ENCODE measurements at regions not wholly inside any gene's neighbourhood (a gene's known extent, or its start where the extent isn't known, plus 50 kb on each side); places are given as distances from the start of the nearest gene placed in this dataset.

DNA sequence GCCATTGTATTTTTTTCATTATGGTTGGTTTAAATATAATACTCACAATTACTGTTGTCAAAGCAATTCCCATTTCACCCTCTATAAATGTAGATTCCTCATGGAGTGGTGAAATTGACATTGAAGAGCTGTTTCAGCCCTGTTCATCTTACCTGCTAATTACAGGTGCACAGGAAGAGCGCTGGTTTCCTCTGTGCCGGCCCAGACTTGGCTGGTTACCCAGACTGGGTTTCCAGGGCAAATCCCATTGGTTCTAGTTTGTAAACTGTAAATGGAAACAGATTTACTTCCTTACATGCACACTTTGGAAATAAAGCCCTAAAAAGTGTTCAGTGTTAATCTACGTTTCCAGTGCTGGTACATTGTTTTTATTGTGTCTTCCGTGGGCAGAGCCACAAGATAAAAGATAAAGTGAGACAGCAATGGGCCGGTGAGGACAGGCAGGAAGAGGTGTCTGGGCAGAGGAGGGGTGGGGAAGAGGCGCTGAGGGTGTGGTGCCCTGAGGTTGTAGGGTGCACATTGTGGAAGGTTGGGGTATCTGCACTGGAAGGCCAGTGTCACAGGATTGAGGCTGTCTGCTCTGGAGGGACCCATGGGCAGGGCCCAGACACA, 71.6 kb upstream of the ZPBP start:
- H3K27me3 Mint-ChIP-seq, result no peaks in the 10 kb centered on the region
- POLR2A ChIA-PET, result no interaction called here
- no peaks in the 10 kb centered on the region for H3K36me3 Mint-ChIP-seq
- H3K4me3 Mint-ChIP-seq, result peak overlapping the region in 6 of 7 donors; percentile 71 to 81 (median 76)
- Histone ChIP-seq H3K36me3 (ENCODE audit: insufficient read depth, low read length) (no peaks in the 10 kb centered on the region), H3K4me1 (ENCODE audit: insufficient read depth, low read length) (peaks cover 45% of the 10 kb centered on the region), H3K27me3 (ENCODE audit: insufficient read depth, low read length, poor library complexity, severe bottlenecking) (no peaks in the 10 kb centered on the region), H3K27ac (ENCODE audit: low read depth, low read length) (no peak overlapping the region), H3K9me3 (ENCODE audit: low read length) (no peaks in the 10 kb centered on the region), H3K4me3 (ENCODE audit: low read length) (no peak overlapping the region)
- H3K9me3 Mint-ChIP-seq, result no peaks in the 10 kb centered on the region
- peak overlapping the region; percentile 38 to 94 (median 83) for H3K27ac Mint-ChIP-seq
- CTCF ChIA-PET, result interaction anchor here (0.8 to 1.5 kb wide), 3 partner anchors 40 to 996 kb away, joined by 3 to 4 read pairs (median 3); partner anchors contain the start of gene ZPBP
- peaks cover 43 to 72% (median 66%) of the 10 kb centered on the region in 3 donors for H3K4me1 Mint-ChIP-seq
- DNase-seq, result peak in 3 of 5 donors; percentile 27 to 54 (median 29)

DNA sequence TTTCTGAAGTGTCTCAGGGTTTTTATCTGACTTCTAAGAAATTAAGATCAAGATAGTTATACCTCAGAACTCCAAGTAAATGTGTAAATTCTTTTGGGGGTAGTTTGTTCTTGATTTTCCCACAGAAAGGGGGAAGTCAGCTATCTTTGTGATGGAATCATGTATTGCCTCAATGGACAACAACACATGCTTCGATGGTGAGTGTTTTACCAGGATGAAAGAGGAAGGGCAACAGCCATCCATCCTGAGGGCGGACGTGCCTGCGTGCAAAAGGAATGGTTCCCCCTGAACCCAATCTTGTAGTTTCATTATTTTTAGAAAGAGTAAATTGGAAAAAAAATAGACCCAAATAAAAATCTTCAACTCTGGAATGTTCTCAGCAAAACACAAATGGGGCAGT, 67.2 kb upstream of the ZPBP start:
- no peak overlapping the region for H3K4me3 ChIP-seq (ENCODE audit: low read length)
- POLR2A ChIA-PET, result no interaction called here
- Mint-ChIP-seq H3K36me3 (no peaks in the 10 kb centered on the region), H3K27me3 (no peaks in the 10 kb centered on the region), H3K4me3 (no peak overlapping the region), H3K27ac (no peak overlapping the region), H3K4me1 (peaks cover 31 to 52% (median 41%) of the 10 kb centered on the region in 3 donors), H3K9me3 (no peaks in the 10 kb centered on the region)
- H3K27me3 ChIP-seq (ENCODE audit: insufficient read depth, low read length, poor library complexity, severe bottlenecking), result no peaks in the 10 kb centered on the region
- DNase-seq, result no peak
- CTCF ChIA-PET, result no interaction called here
- H3K27ac ChIP-seq (ENCODE audit: low read depth, low read length), result no peak overlapping the region
- H3K9me3 ChIP-seq (ENCODE audit: low read length), result no peaks in the 10 kb centered on the region
- peaks cover 31% of the 10 kb centered on the region for H3K4me1 ChIP-seq (ENCODE audit: insufficient read depth, low read length)
- no peaks in the 10 kb centered on the region for H3K36me3 ChIP-seq (ENCODE audit: insufficient read depth, low read length)

DNA sequence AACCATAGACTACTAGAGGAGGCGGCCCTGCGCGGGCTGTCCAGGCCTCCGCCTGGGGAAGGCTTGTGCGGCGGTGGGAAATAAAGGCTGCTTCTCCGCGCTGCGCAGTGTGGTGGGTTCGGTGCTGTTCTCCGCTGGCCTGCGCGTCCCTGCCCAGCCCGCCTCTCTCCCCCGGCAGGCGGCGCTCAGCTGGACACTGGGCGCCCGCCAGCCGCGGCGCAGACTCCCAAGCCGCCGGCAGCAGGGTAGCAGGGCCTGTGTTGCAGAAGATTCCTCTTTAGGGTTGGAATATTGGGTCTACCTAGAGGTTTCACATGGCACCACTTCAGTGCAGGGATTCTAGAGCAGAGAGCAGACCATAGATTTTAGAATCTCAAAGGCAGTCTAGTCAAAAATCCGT, 66.1 kb upstream of the ZPBP start:
- Mint-ChIP-seq H3K27me3 (no peaks in the 10 kb centered on the region), H3K4me3 (no peak overlapping the region), H3K9me3 (no peaks in the 10 kb centered on the region), H3K27ac (no peak overlapping the region), H3K36me3 (no peaks in the 10 kb centered on the region), H3K4me1 (peaks cover 20 to 41% (median 30%) of the 10 kb centered on the region in 3 donors)
- H3K27me3 ChIP-seq (ENCODE audit: insufficient read depth, low read length, poor library complexity, severe bottlenecking), result no peaks in the 10 kb centered on the region
- CTCF ChIA-PET, result no interaction called here
- no peaks in the 10 kb centered on the region for H3K9me3 ChIP-seq (ENCODE audit: low read length)
- no peaks in the 10 kb centered on the region for H3K36me3 ChIP-seq (ENCODE audit: insufficient read depth, low read length)
- peaks cover 20% of the 10 kb centered on the region for H3K4me1 ChIP-seq (ENCODE audit: insufficient read depth, low read length)
- no peak overlapping the region for H3K27ac ChIP-seq (ENCODE audit: low read depth, low read length)
- DNase-seq, result no peak
- POLR2A ChIA-PET, result no interaction called here
- no peak overlapping the region for H3K4me3 ChIP-seq (ENCODE audit: low read length)

DNA sequence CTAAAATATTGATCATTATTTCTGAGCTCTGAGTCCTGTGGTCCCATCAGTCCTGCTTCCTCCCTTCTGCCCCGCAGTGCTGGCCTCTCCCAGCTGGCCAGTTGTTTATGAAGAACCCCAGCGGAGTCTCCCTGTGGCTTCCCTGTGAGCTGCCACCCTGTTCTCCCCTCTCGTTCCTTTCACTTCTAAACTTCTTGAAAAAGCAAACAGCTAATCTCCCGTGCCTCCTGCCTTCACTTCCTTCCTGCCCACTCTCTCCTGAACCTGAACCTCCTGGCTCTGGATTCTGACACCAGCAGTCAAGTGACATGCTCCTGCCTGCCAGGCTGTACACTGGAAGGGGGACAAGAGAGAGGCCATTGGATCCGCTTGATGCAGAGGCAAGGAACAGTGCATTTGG, 63.7 kb upstream of the ZPBP start:
- peak overlapping the region in 5 of 7 donors; percentile 30 to 53 (median 35) for H3K4me3 Mint-ChIP-seq
- peak overlapping the region in 7 of 8 donors; percentile 5 to 90 (median 58) for H3K27ac Mint-ChIP-seq
- no peaks in the 10 kb centered on the region for H3K9me3 Mint-ChIP-seq
- Histone ChIP-seq H3K4me3 (ENCODE audit: low read length) (no peak overlapping the region), H3K27me3 (ENCODE audit: insufficient read depth, low read length, poor library complexity, severe bottlenecking) (no peaks in the 10 kb centered on the region), H3K36me3 (ENCODE audit: insufficient read depth, low read length) (no peaks in the 10 kb centered on the region), H3K9me3 (ENCODE audit: low read length) (no peaks in the 10 kb centered on the region), H3K4me1 (ENCODE audit: insufficient read depth, low read length) (peaks cover 14% of the 10 kb centered on the region), H3K27ac (ENCODE audit: low read depth, low read length) (no peak overlapping the region)
- H3K27me3 Mint-ChIP-seq, result no peaks in the 10 kb centered on the region
- ChIA-PET CTCF (interaction anchor here (0.7 to 1.9 kb wide), 4 partner anchors 9 to 311 kb away, joined by 3 to 4 read pairs (median 4); no protein-coding TSS in a partner anchor), POLR2A (no interaction called here)
- DNase-seq, result no peak
- H3K36me3 Mint-ChIP-seq, result no peaks in the 10 kb centered on the region
- peaks cover 12 to 22% (median 14%) of the 10 kb centered on the region in 3 donors for H3K4me1 Mint-ChIP-seq

DNA sequence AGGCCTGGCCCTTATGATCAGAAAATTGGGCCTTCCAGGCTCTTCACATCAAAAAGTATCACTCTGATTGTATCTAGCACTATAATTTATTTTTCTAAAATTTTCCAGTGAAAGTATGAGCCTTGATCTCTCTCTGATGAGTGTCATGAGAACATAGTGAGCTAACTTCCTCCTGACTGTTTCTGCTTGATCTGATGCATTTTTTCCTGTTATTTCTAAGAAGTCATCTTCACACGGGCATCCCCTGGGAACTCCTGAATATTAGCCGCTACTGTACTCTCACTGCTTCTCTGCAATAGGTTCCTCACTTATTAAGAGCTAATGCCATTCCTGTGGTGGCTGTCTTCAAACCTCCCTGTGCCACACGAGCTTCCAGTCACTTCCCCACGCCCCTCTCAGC, 63.1 kb upstream of the ZPBP start:
- H3K27ac Mint-ChIP-seq, result peak overlapping the region in 6 of 8 donors; percentile 44 to 90 (median 59)
- no peaks in the 10 kb centered on the region for H3K36me3 ChIP-seq (ENCODE audit: insufficient read depth, low read length)
- DNase-seq, result no peak
- peaks cover 12 to 22% (median 15%) of the 10 kb centered on the region in 3 donors for H3K4me1 Mint-ChIP-seq
- ChIA-PET CTCF (interaction anchor here (0.7 to 1.9 kb wide), 5 partner anchors 8 to 312 kb away, joined by 3 to 4 read pairs (median 3); no protein-coding TSS in a partner anchor), POLR2A (no interaction called here)
- peak overlapping the region in 4 of 7 donors; percentile 30 to 53 (median 40) for H3K4me3 Mint-ChIP-seq
- no peak overlapping the region for H3K27ac ChIP-seq (ENCODE audit: low read depth, low read length)
- no peaks in the 10 kb centered on the region for H3K9me3 Mint-ChIP-seq
- no peaks in the 10 kb centered on the region for H3K27me3 Mint-ChIP-seq
- peaks cover 14% of the 10 kb centered on the region for H3K4me1 ChIP-seq (ENCODE audit: insufficient read depth, low read length)
- no peak overlapping the region for H3K4me3 ChIP-seq (ENCODE audit: low read length)
- H3K9me3 ChIP-seq (ENCODE audit: low read length), result no peaks in the 10 kb centered on the region
- H3K36me3 Mint-ChIP-seq, result no peaks in the 10 kb centered on the region
- H3K27me3 ChIP-seq (ENCODE audit: insufficient read depth, low read length, poor library complexity, severe bottlenecking), result no peaks in the 10 kb centered on the region

DNA sequence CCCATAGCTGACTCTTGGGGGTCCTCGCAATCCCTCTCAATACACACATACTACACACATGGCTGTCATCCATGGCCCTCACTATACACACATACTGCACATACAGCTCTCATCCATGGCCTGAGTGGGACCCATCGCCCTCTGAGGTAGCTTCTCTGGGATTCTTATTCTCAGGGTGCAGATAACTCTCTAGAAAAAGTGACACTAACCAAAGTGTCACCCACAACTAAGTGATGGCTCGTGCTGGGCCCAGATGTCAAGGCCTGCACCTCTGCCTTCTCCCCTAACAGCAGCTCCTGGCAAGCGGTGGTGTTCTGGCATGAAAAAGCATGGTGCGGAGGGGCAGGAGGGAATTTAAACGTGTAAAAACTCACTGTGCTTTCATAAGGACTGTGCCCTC, 62.7 kb upstream of the ZPBP start:
- Histone ChIP-seq H3K4me3 (ENCODE audit: low read length) (no peak overlapping the region), H3K4me1 (ENCODE audit: insufficient read depth, low read length) (peaks cover 14% of the 10 kb centered on the region), H3K27ac (ENCODE audit: low read depth, low read length) (no peak overlapping the region), H3K36me3 (ENCODE audit: insufficient read depth, low read length) (no peaks in the 10 kb centered on the region), H3K9me3 (ENCODE audit: low read length) (no peaks in the 10 kb centered on the region), H3K27me3 (ENCODE audit: insufficient read depth, low read length, poor library complexity, severe bottlenecking) (no peaks in the 10 kb centered on the region)
- no peak for DNase-seq
- Mint-ChIP-seq H3K36me3 (no peaks in the 10 kb centered on the region), H3K4me3 (no peak overlapping the region), H3K27ac (peak overlapping the region in 2 of 8 donors; percentile 15 to 48), H3K27me3 (no peaks in the 10 kb centered on the region), H3K4me1 (peaks cover 12 to 23% (median 18%) of the 10 kb centered on the region in 3 donors), H3K9me3 (no peaks in the 10 kb centered on the region)
- ChIA-PET CTCF (interaction anchor here (0.7 to 1.9 kb wide), 3 partner anchors 8 to 312 kb away, joined by 3 to 4 read pairs (median 3); no protein-coding TSS in a partner anchor), POLR2A (no interaction called here)

DNA sequence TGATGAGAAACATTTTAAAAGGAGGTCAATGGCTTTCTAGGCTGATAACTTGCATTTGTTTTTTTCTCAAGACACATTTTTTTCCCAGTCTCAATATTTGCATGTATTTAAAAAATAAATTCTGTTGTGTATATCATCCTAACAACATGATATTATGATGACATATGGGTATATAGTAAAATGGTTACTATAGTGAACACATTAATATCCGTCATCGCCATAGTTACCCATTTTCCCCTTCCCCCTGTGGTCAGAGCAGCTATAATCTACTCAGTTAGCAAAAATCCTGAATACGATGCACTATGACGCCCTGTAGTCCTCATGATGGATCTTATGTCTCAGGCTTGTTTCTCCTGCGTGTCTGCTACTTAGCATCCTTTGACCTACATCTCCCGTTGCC, 60.9 kb upstream of the ZPBP start:
- Histone ChIP-seq H3K4me3 (ENCODE audit: low read length) (no peak overlapping the region), H3K9me3 (ENCODE audit: low read length) (no peaks in the 10 kb centered on the region), H3K27ac (ENCODE audit: low read depth, low read length) (no peak overlapping the region), H3K36me3 (ENCODE audit: insufficient read depth, low read length) (no peaks in the 10 kb centered on the region), H3K4me1 (ENCODE audit: insufficient read depth, low read length) (peaks cover 19% of the 10 kb centered on the region), H3K27me3 (ENCODE audit: insufficient read depth, low read length, poor library complexity, severe bottlenecking) (no peaks in the 10 kb centered on the region)
- H3K9me3 Mint-ChIP-seq, result no peaks in the 10 kb centered on the region
- H3K36me3 Mint-ChIP-seq, result no peaks in the 10 kb centered on the region
- POLR2A ChIA-PET, result no interaction called here
- H3K4me1 Mint-ChIP-seq, result peaks cover 21 to 36% (median 30%) of the 10 kb centered on the region in 3 donors
- H3K4me3 Mint-ChIP-seq, result no peak overlapping the region
- no peaks in the 10 kb centered on the region for H3K27me3 Mint-ChIP-seq
- CTCF ChIA-PET, result no interaction called here
- no peak overlapping the region for H3K27ac Mint-ChIP-seq
- no peak for DNase-seq

DNA sequence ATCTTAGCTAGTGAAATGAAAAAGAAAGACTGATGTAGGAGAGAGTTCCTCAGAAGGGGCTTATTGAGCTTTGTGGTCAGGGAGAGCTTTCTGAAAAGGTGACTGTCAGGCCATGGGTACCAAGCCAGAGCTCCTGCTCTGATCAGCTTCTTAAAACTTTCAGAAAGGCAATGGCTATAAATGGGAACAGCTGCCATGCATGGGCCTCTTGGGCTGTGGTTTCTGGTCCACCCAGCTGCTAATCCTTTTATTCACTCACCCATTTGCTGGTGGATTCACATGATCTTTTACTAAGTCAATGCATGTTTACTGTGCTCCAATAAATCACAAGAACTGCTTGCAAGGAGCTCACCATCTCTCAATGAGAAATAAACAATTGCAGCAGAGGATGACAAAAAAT, 60.1 kb upstream of the ZPBP start:
- Mint-ChIP-seq H3K27me3 (no peaks in the 10 kb centered on the region), H3K4me1 (peaks cover 26 to 44% (median 38%) of the 10 kb centered on the region in 3 donors), H3K27ac (no peak overlapping the region), H3K9me3 (no peaks in the 10 kb centered on the region), H3K36me3 (no peaks in the 10 kb centered on the region), H3K4me3 (no peak overlapping the region)
- ChIA-PET POLR2A (no interaction called here), CTCF (interaction anchor here (1.5 to 1.7 kb wide), 2 partner anchors 52 to 315 kb away, joined by 4 to 9 read pairs; no protein-coding TSS in a partner anchor)
- Histone ChIP-seq H3K36me3 (ENCODE audit: insufficient read depth, low read length) (no peaks in the 10 kb centered on the region), H3K27ac (ENCODE audit: low read depth, low read length) (no peak overlapping the region), H3K9me3 (ENCODE audit: low read length) (no peaks in the 10 kb centered on the region), H3K4me3 (ENCODE audit: low read length) (no peak overlapping the region), H3K27me3 (ENCODE audit: insufficient read depth, low read length, poor library complexity, severe bottlenecking) (no peaks in the 10 kb centered on the region), H3K4me1 (ENCODE audit: insufficient read depth, low read length) (peaks cover 27% of the 10 kb centered on the region)
- DNase-seq, result no peak
